C4-2B (cell line): ENCODE measurements at regions not wholly inside any gene's neighbourhood (a gene's known extent, or its start where the extent isn't known, plus 50 kb on each side); places are given as distances from the start of the nearest gene placed in this dataset.

Experiments
- CTCF ChIP-seq: fragments of 450-650 bp; conservative IDR thresholded peaks from 2 replicates; pipeline ENCODE4 v1.5.1; 2017; ENCODE audit warnings: mild to moderate bottlenecking
- ZFX ChIP-seq: fragments of 450-650 bp; IDR thresholded peaks from 2 replicates; pipeline ENCODE4 v1.6.1; 2017

GRCh38 chr20:22411627-22412450 is 172.5 kb downstream of the FOXA2 start:
- TF ChIP-seq CTCF (no peak), ZFX (no peak)
